ENCODE measurements at regions not wholly inside any gene's neighbourhood (a gene's known extent, or its start where the extent isn't known, plus 50 kb on each side); places are given as distances from the start of the nearest gene placed in this dataset.

DNA sequence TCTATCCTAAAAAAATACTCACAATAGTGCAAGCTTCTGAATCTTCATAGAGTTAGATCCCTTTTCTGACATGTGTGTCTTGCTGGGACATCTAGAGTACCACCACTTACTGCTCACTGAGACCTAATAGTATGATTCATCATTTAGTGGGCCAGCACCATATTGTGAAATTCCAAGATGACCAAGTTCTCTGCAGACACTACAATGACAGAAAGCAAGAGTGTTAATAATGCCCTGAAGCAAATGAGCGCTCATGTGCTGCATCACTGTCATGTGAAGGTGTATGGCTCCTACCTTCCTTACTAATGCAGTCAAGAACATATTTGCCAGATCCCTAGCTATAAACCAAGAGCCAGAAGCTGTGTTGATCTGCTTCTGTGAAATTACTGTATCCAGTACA lies 606.2 kb upstream of the NXPH2 start:
- TF ChIP-seq CTCF (IDR thresholded peaks at IDR 0.05; ENCODE audit: borderline replicate concordance, insufficient read depth, low read depth, low read length) = no peak
- H3K4me3 ChIP-seq (ENCODE audit: low read depth, low read length) = no peak overlapping the region

GRCh38 chr2:139383532-139383931 lies 603.3 kb upstream of the NXPH2 start:
- no peak overlapping the region for H3K4me3 ChIP-seq (ENCODE audit: low read depth, low read length)

DNA sequence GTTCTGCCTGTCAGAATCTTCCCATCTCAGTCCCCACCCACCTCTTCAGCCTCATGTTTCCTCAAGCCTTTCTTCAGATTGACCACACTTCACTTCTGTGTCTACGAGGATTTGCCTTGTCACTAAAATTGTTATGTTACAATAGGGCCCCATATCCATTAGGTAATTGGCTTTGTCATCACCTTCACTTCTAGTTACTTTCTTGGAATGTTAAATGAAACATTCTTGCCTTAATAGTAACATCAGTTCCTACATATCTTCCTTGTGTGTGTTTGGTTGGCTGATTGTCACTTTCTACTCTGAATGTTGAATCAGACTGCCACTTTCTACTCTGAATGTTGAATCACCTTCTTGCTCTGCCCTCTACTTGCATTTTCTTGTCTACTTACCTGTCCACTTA lies 599.9 kb upstream of the NXPH2 start:
- TF ChIP-seq CTCF (IDR thresholded peaks at IDR 0.05; ENCODE audit: borderline replicate concordance, insufficient read depth, low read depth, low read length) = no peak

More at GRCh38 chr2:139383532-139383931, 603.3 kb upstream of the NXPH2 start:
- TF ChIP-seq CTCF (IDR thresholded peaks at IDR 0.05; ENCODE audit: borderline replicate concordance, insufficient read depth, low read depth, low read length) = no peak

GRCh38 chr2:139378373-139378772 lies 598.2 kb upstream of the NXPH2 start:
- no peak for TF ChIP-seq CTCF (IDR thresholded peaks at IDR 0.05; ENCODE audit: borderline replicate concordance, insufficient read depth, low read depth, low read length)
- H3K4me3 ChIP-seq (ENCODE audit: low read depth, low read length) = no peak overlapping the region

More for the DNA sequence above, 599.9 kb upstream of the NXPH2 start:
- no peak overlapping the region for H3K4me3 ChIP-seq (ENCODE audit: low read depth, low read length)

GRCh38 chr2:139374296-139374850 lies 594.2 kb upstream of the NXPH2 start:
- H3K4me3 ChIP-seq (ENCODE audit: low read depth, low read length) = no peak overlapping the region
- no peak for TF ChIP-seq CTCF (IDR thresholded peaks at IDR 0.05; ENCODE audit: borderline replicate concordance, insufficient read depth, low read depth, low read length)

DNA sequence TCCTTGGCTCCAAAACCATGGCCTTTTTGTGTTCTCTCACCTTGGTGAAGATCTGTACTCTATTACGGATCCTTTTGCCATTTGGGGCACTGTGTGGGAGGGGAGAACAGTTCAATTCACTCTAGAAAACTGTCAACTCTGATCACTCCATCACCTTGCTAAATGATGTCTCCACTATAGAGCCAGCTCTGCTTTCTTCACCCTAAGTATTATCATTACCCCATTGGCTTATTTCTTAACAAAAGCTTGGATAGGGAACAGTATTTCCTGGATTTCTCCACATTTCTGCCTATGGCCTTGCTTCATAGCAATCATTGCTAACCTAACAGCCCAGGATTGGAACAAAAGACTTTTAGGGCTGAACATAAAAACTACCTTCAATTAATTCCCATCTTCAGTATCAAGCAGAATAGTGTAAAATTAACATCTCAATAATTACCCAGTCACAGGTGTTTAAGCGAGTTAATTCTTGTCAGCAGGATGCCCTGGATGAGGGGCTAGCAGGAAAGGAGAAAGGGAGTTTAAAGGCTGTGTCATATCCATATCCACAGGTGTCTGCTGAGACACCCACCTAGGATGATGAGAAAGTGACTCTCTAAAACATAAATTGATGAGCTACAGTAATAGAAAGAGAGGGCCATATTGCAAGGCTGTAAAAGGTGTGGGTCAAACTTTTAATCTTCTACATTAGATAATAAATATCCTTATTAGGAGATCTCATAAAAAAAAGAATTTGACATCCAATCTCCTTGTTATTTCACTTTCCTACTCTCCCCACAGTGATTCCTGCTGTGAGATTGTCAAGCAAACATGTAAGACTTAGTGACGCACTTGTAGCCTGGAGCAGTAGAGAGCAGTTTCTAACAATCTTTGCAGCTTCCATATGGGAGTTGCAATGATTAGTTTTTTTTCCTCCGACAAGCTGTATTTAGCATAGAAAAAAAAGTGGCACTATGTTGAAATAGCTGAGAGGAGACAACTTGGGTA lies 589.5 kb upstream of the NXPH2 start:
- H3K4me3 ChIP-seq (ENCODE audit: low read depth, low read length) = no peak overlapping the region
- TF ChIP-seq CTCF (IDR thresholded peaks at IDR 0.05; ENCODE audit: borderline replicate concordance, insufficient read depth, low read depth, low read length) = no peak

Measured in GM12875 (cell line).